ENCODE measurements at regions not wholly inside any gene's neighbourhood (a gene's known extent, or its start where the extent isn't known, plus 50 kb on each side); places are given as distances from the start of the nearest gene placed in this dataset.

- no peak for DNase-seq (ENCODE audit: low read depth in 3 of 3, low spot score in 1 of 3)
These were observed 109.6 kb downstream of the ENGASE start for GRCh38 chr17:79184219-79184618.

GRCh38 chr17:79183293-79184158 is 108.9 kb downstream of the ENGASE start:
- no peak for DNase-seq (ENCODE audit: low read depth in 3 of 3, low spot score in 1 of 3)

GRCh38 chr17:79183043-79183292 is 108.3 kb downstream of the ENGASE start:
- no peak for DNase-seq (ENCODE audit: low read depth in 3 of 3, low spot score in 1 of 3)

GRCh38 chr17:79182176-79183042 is 107.8 kb downstream of the ENGASE start:
- DNase-seq (ENCODE audit: low read depth in 3 of 3, low spot score in 1 of 3) = no peak

- DNase-seq (ENCODE audit: low read depth in 3 of 3, low spot score in 1 of 3) = no peak
These were observed 105.9 kb downstream of the ENGASE start for GRCh38 chr17:79180358-79181005.

GRCh38 chr17:79179334-79179733 is 104.7 kb downstream of the ENGASE start:
- no peak for DNase-seq (ENCODE audit: low read depth in 3 of 3, low spot score in 1 of 3)

GRCh38 chr17:79177877-79178276 is 103.3 kb downstream of the ENGASE start:
- no peak for DNase-seq (ENCODE audit: low read depth in 3 of 3, low spot score in 1 of 3)

- DNase-seq (ENCODE audit: low read depth in 3 of 3, low spot score in 1 of 3) = no peak
These were observed 102.4 kb downstream of the ENGASE start for GRCh38 chr17:79176792-79177601.

- no peak for DNase-seq (ENCODE audit: low read depth in 3 of 3, low spot score in 1 of 3)
These were observed 100.6 kb downstream of the ENGASE start for GRCh38 chr17:79174905-79175856.

- no peak for DNase-seq (ENCODE audit: low read depth in 3 of 3, low spot score in 1 of 3)
These were observed 99.7 kb downstream of the ENGASE start for GRCh38 chr17:79174193-79174765.

- no peak for DNase-seq (ENCODE audit: low read depth in 3 of 3, low spot score in 1 of 3)
These were observed 96.6 kb downstream of the ENGASE start for GRCh38 chr17:79171188-79171587.

- DNase-seq (ENCODE audit: low read depth in 3 of 3, low spot score in 1 of 3) = no peak
These were observed 95.2 kb downstream of the ENGASE start for GRCh38 chr17:79169861-79170260.

- no peak for DNase-seq (ENCODE audit: low read depth in 3 of 3, low spot score in 1 of 3)
These were observed 94.7 kb downstream of the ENGASE start for GRCh38 chr17:79169366-79169765.

- DNase-seq (ENCODE audit: low read depth in 3 of 3, low spot score in 1 of 3) = no peak
These were observed 93.9 kb downstream of the ENGASE start for GRCh38 chr17:79168486-79169055.

- no peak for DNase-seq (ENCODE audit: low read depth in 3 of 3, low spot score in 1 of 3)
These were observed 92.9 kb downstream of the ENGASE start for GRCh38 chr17:79167486-79167885.

- no peak for DNase-seq (ENCODE audit: low read depth in 3 of 3, low spot score in 1 of 3)
These were observed 91.3 kb downstream of the ENGASE start for GRCh38 chr17:79165756-79166473.

GRCh38 chr17:79164913-79165695 is 90.5 kb downstream of the ENGASE start:
- no peak for DNase-seq (ENCODE audit: low read depth in 3 of 3, low spot score in 1 of 3)

GRCh38 chr17:79164408-79164807 is 89.8 kb downstream of the ENGASE start:
- no peak for DNase-seq (ENCODE audit: low read depth in 3 of 3, low spot score in 1 of 3)
